Ovary (tissue), 1 donor: ENCODE measurements at regions not wholly inside any gene's neighbourhood (a gene's known extent, or its start where the extent isn't known, plus 50 kb on each side); places are given as distances from the start of the nearest gene placed in this dataset.

Experiments used
- EP300 ChIP-seq: sonication (generic); formaldehyde crosslinking; IDR thresholded peaks from one replicate; pipeline ENCODE4 v1.6.1; 2017; ENCODE audit warnings: antibody characterized with exemption
- POLR2A ChIP-seq: fragments of 450-650 bp; IDR thresholded peaks from one replicate; pipeline ENCODE4 v1.6.1; 2017; ENCODE audit warnings: antibody characterized with exemption, mild to moderate bottlenecking, moderate library complexity

GRCh38 chr12:4112734-4113325, 160.7 kb upstream of the CCND2 start:
- no peak for TF ChIP-seq EP300
- TF ChIP-seq POLR2A = no peak
